Panc1 (cell line): ENCODE measurements at regions not wholly inside any gene's neighbourhood (a gene's known extent, or its start where the extent isn't known, plus 50 kb on each side); places are given as distances from the start of the nearest gene placed in this dataset.

ENCODE experiments used
- ATAC-seq: fragments of 200-7000 bp; cut with Tn5 transposase; 2 replicates; pipeline ENCODE4 v1.9.1; 2020; ENCODE audit warnings: mild to moderate bottlenecking, moderate library complexity
- BruUV-seq: library from RNA; stranded (reverse); fragments of 400-500 nt; replicated peaks from 2 replicates; lab custom pipeline; 2021; lab: Mats Ljungman, UMichigan
- CTCF ChIA-PET: fragments of 300-600 bp; sonication (Branson Sonifier 250); formaldehyde crosslinking; loops from one replicate; lab custom pipeline; 2022; ENCODE audit warnings: antibody characterized with exemption; lab: Charles Lee
- POLR2A ChIA-PET: fragments of 300-600 bp; sonication (Branson Sonifier 250); formaldehyde crosslinking; loops from one replicate; lab custom pipeline; 2022; ENCODE audit warnings: antibody characterized with exemption; lab: Charles Lee
- DNase-seq: peaks from one replicate; pipeline ENCODE4 v3.0.0-alpha.2; 2010; ENCODE audit warnings: low read depth, low spot score
- H3K27ac ChIP-seq: 2 replicates; pipeline ENCODE4 v1.5.1; 2011; ENCODE audit warnings: mild to moderate bottlenecking, low read length, inconsistent platforms
- H3K27me3 ChIP-seq: fragments of 200-500 bp; sonication (Bioruptor generic); 2 replicates; pipeline ENCODE4 v1.6.0; 2014; ENCODE audit warnings: low read length, inconsistent platforms; ENCODE audit not compliant: control insufficient read depth, insufficient read depth
- H3K36me3 ChIP-seq: fragments of 200-500 bp; sonication (Bioruptor generic); 2 replicates; pipeline ENCODE4 v1.5.1; 2014; ENCODE audit warnings: inconsistent platforms, mild to moderate bottlenecking, low read length, moderate library complexity; ENCODE audit not compliant: control insufficient read depth, insufficient read depth
- H3K4me1 ChIP-seq: 2 replicates; pipeline ENCODE4 v1.5.1; 2011; ENCODE audit warnings: inconsistent platforms, mild to moderate bottlenecking, low read length, moderate library complexity; ENCODE audit not compliant: control insufficient read depth, insufficient read depth
- H3K4me3 ChIP-seq, 2 experiments: 2 replicates each; pipeline ENCODE4 v1.5.1; 2011 to 2012; ENCODE audit warnings: low read depth in 2 of 2, low read length in 2 of 2, mild to moderate bottlenecking in 2 of 2, inconsistent platforms in 1 of 2, moderate library complexity in 1 of 2
- H3K9me3 ChIP-seq: fragments of 200-500 bp; sonication (Bioruptor generic); 2 replicates; pipeline ENCODE4 v1.5.1; 2014; ENCODE audit warnings: low read depth, mild to moderate bottlenecking, inconsistent platforms, low read length, moderate library complexity; ENCODE audit not compliant: control insufficient read depth, insufficient read depth
- POLR2AphosphoS5 ChIP-seq: IDR thresholded peaks from 2 replicates; pipeline ENCODE4 v1.6.1; 2012; ENCODE audit warnings: mild to moderate bottlenecking, low read depth, low read length, moderate library complexity
- SIN3A ChIP-seq: IDR thresholded peaks from 2 replicates; pipeline ENCODE4 v1.6.1; 2012; ENCODE audit warnings: low read depth, mild to moderate bottlenecking, low read length, moderate library complexity, borderline replicate concordance; ENCODE audit not compliant: insufficient read depth
- TCF7L2 ChIP-seq: IDR thresholded peaks from 2 replicates; pipeline ENCODE4 v1.6.1; 2011; ENCODE audit warnings: mild to moderate bottlenecking, low read depth, low read length, inconsistent platforms
- in situ Hi-C: cut with HindIII; loops from 2 replicates; pipeline ENCODE4 v1.10.0; 2016; ENCODE audit warnings: low sequenced_read_pairs, low pct_unique_long_range_greater_than_20kb
- intact Hi-C: fragments of 100-400 bp; cut with micrococcal nuclease; formaldehyde crosslinking; loops from one replicate; pipeline ENCODE4 v1.10.0; 2022; ENCODE audit not compliant: unreplicated experiment
- TF ChIP-seq, protein P1 (sequence below): fragments of 450-650 bp; IDR thresholded peaks from 2 replicates; pipeline ENCODE4 v1.5.1; 2017; ENCODE audit warnings: mild to moderate bottlenecking
- TF ChIP-seq, protein P2 (sequence below), 2 experiments: IDR thresholded peaks; 2 replicates each; pipeline ENCODE4 v1.6.1; 2011 to 2012; ENCODE audit warnings: low read depth in 2 of 2, control low read depth in 1 of 2, low read length in 1 of 2, mild to moderate bottlenecking in 1 of 2, moderate library complexity in 1 of 2; ENCODE audit not compliant: insufficient read depth in 1 of 2

DNA sequence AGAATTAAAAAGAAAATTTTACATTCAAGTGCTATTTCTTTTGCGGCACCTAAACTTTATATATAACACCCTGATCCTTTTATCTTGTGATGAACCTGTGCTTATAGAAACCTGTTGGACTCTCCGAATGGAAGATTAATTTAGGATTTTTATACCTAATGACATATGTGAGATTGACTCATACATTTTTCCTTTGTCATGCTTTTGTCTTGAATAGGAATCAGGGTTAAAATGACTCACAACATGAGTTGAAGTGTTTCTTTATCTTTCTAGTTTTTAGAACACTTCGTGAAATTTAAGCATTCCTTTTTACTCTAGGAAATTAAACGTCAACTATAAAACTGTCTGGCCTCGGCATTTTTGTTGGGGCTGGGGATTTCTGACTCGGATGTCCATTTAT lies 378.9 kb downstream of the PCDH20 start:
- intact Hi-C loops, result no loop called here
- H3K27ac ChIP-seq, result no peak overlapping the region
- no peaks in the 10 kb centered on the region for H3K27me3 ChIP-seq
- ChIA-PET POLR2A (no interaction called here), CTCF (no interaction called here)
- no TSS peak for BruUV-seq
- no peaks in the 10 kb centered on the region for H3K36me3 ChIP-seq
- no peaks in the 10 kb centered on the region for H3K9me3 ChIP-seq
- ATAC-seq (no peak), DNase-seq (no peak)
- H3K4me1 ChIP-seq, result no peaks in the 10 kb centered on the region
- H3K4me3 ChIP-seq, result no peak overlapping the region
- no peak for TF ChIP-seq TCF7L2
- no peak for TF ChIP-seq POLR2AphosphoS5
- no peak for TF ChIP-seq SIN3A
- TF ChIP-seq, protein P1, sequence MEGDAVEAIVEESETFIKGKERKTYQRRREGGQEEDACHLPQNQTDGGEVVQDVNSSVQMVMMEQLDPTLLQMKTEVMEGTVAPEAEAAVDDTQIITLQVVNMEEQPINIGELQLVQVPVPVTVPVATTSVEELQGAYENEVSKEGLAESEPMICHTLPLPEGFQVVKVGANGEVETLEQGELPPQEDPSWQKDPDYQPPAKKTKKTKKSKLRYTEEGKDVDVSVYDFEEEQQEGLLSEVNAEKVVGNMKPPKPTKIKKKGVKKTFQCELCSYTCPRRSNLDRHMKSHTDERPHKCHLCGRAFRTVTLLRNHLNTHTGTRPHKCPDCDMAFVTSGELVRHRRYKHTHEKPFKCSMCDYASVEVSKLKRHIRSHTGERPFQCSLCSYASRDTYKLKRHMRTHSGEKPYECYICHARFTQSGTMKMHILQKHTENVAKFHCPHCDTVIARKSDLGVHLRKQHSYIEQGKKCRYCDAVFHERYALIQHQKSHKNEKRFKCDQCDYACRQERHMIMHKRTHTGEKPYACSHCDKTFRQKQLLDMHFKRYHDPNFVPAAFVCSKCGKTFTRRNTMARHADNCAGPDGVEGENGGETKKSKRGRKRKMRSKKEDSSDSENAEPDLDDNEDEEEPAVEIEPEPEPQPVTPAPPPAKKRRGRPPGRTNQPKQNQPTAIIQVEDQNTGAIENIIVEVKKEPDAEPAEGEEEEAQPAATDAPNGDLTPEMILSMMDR, result no peak
- TF ChIP-seq, protein P2, sequence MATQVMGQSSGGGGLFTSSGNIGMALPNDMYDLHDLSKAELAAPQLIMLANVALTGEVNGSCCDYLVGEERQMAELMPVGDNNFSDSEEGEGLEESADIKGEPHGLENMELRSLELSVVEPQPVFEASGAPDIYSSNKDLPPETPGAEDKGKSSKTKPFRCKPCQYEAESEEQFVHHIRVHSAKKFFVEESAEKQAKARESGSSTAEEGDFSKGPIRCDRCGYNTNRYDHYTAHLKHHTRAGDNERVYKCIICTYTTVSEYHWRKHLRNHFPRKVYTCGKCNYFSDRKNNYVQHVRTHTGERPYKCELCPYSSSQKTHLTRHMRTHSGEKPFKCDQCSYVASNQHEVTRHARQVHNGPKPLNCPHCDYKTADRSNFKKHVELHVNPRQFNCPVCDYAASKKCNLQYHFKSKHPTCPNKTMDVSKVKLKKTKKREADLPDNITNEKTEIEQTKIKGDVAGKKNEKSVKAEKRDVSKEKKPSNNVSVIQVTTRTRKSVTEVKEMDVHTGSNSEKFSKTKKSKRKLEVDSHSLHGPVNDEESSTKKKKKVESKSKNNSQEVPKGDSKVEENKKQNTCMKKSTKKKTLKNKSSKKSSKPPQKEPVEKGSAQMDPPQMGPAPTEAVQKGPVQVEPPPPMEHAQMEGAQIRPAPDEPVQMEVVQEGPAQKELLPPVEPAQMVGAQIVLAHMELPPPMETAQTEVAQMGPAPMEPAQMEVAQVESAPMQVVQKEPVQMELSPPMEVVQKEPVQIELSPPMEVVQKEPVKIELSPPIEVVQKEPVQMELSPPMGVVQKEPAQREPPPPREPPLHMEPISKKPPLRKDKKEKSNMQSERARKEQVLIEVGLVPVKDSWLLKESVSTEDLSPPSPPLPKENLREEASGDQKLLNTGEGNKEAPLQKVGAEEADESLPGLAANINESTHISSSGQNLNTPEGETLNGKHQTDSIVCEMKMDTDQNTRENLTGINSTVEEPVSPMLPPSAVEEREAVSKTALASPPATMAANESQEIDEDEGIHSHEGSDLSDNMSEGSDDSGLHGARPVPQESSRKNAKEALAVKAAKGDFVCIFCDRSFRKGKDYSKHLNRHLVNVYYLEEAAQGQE (IDR thresholded peaks at IDR 0.05; ENCODE audit: insufficient read depth in 1 of 2, low read depth in 2 of 2, low read length in 1 of 2), result no peak
- in situ Hi-C loops, result no loop called here

DNA sequence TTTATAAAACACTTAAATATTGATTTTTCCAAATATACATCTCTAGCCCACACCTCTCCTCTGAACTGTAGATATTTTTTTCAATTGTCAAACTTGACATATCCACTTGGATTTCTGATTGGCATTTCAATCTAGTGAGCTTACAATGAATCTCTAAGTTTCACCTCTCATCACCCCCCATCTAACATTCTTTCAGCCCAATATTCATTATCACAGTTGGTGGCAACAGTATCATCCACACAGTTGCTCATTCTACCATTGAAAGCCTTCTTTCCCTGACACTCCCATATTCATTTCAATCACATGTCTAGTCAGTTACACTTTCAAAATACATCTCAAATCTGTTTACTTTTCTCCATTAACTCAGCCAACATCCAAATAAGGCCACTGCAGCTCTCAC lies 385.2 kb downstream of the PCDH20 start:
- BruUV-seq, result no TSS peak

More for the DNA sequence above, 385.2 kb downstream of the PCDH20 start:
- ATAC-seq (no peak), DNase-seq (no peak)
- in situ Hi-C loops (no loop called here), intact Hi-C loops (no loop called here)
- TF ChIP-seq TCF7L2 (no peak), POLR2AphosphoS5 (no peak), SIN3A (no peak)
- TF ChIP-seq, protein P2 (IDR thresholded peaks at IDR 0.05; ENCODE audit: insufficient read depth in 1 of 2, low read depth in 2 of 2, low read length in 1 of 2), result no peak
- TF ChIP-seq, protein P1, result no peak
- no peaks in the 10 kb centered on the region for H3K9me3 ChIP-seq
- no peak overlapping the region for H3K4me3 ChIP-seq
- no peaks in the 10 kb centered on the region for H3K4me1 ChIP-seq
- POLR2A ChIA-PET, result no interaction called here
- no peaks in the 10 kb centered on the region for H3K27me3 ChIP-seq
- no peaks in the 10 kb centered on the region for H3K36me3 ChIP-seq
- H3K27ac ChIP-seq, result no peak overlapping the region
- CTCF ChIA-PET, result no interaction called here
